Neuronal stem cell (in vitro differentiated cells): ENCODE measurements at regions not wholly inside any gene's neighbourhood (a gene's known extent, or its start where the extent isn't known, plus 50 kb on each side); places are given as distances from the start of the nearest gene placed in this dataset.

Experiments used
- DNase-seq: peaks from one replicate; pipeline ENCODE4 v3.0.0-alpha.2; 2013; ENCODE audit warnings: low spot score
- H2AFZ ChIP-seq: one replicate; pipeline ENCODE4 v1.6.1; 2013; ENCODE audit warnings: mild to moderate bottlenecking, low read length, inconsistent platforms
- H2AK5ac ChIP-seq: 2 replicates; pipeline ENCODE4 v1.6.1; 2013; ENCODE audit warnings: low read depth, mild to moderate bottlenecking, inconsistent platforms, low read length, moderate library complexity, mixed read lengths
- H2BK120ac ChIP-seq: 2 replicates; pipeline ENCODE4 v1.6.1; 2013; ENCODE audit warnings: low read depth, mild to moderate bottlenecking, inconsistent platforms, low read length, moderate library complexity, mixed read lengths
- H2BK12ac ChIP-seq: one replicate; pipeline ENCODE4 v1.6.1; 2013; ENCODE audit warnings: low read length, inconsistent platforms
- H2BK15ac ChIP-seq: 2 replicates; pipeline ENCODE4 v1.6.1; 2013; ENCODE audit warnings: mild to moderate bottlenecking, low read length, inconsistent platforms, mixed read lengths
- H2BK5ac ChIP-seq: one replicate; pipeline ENCODE4 v1.6.1; 2013; ENCODE audit warnings: inconsistent platforms, mild to moderate bottlenecking, low read length, moderate library complexity
- H3K14ac ChIP-seq: one replicate; pipeline ENCODE4 v1.6.1; 2013; ENCODE audit warnings: low read length, inconsistent platforms
- H3K18ac ChIP-seq: 2 replicates; pipeline ENCODE4 v1.6.1; 2013; ENCODE audit warnings: low read length, inconsistent platforms
- H3K23ac ChIP-seq: 2 replicates; pipeline ENCODE4 v1.6.1; 2013; ENCODE audit warnings: low read depth, mild to moderate bottlenecking, mixed read lengths, low read length, inconsistent platforms; ENCODE audit not compliant: poor library complexity
- H3K27ac ChIP-seq: replicated peaks from 3 replicates; pipeline ENCODE4 v1.5.1; 2013; ENCODE audit warnings: low read length, inconsistent platforms
- H3K27me3 ChIP-seq, 3 experiments: 2 replicates each; pipeline ENCODE4 v1.6.1; 2013; ENCODE audit warnings: low read length in 3 of 3, mild to moderate bottlenecking in 2 of 3, inconsistent platforms in 1 of 3, low read depth in 1 of 3, mixed read lengths in 1 of 3, moderate library complexity in 1 of 3; ENCODE audit not compliant: control insufficient read depth in 3 of 3, insufficient read depth in 3 of 3
- H3K36me3 ChIP-seq, 2 donors: replicated peaks in 1 of 2; 2 replicates each; pipeline ENCODE4 v1.6.1; 2013; ENCODE audit warnings: low read length in 2 of 2; ENCODE audit not compliant: control insufficient read depth in 2 of 2, insufficient read depth in 2 of 2
- H3K4ac ChIP-seq: 2 replicates; pipeline ENCODE4 v1.6.1; 2013; ENCODE audit warnings: inconsistent platforms, mild to moderate bottlenecking, low read length, moderate library complexity
- H3K4me1 ChIP-seq, 2 donors: 1 replicate in 1 of 2; 2 replicates in 1 of 2; pipeline ENCODE4 v1.6.1; 2013; ENCODE audit warnings: low read length in 2 of 2, low read depth in 1 of 2; ENCODE audit not compliant: control insufficient read depth in 2 of 2, insufficient read depth in 1 of 2
- H3K4me2 ChIP-seq: one replicate; pipeline ENCODE4 v1.6.1; 2013; ENCODE audit warnings: mild to moderate bottlenecking, low read length, inconsistent platforms; ENCODE audit not compliant: insufficient read depth, poor library complexity, severe bottlenecking
- H3K4me3 ChIP-seq, 2 donors: 2 replicates each; pipeline ENCODE4 v1.5.1; 2013; ENCODE audit warnings: low read length in 2 of 2, mild to moderate bottlenecking in 2 of 2, inconsistent platforms in 1 of 2, moderate library complexity in 1 of 2
- H3K79me1 ChIP-seq: one replicate; pipeline ENCODE4 v1.6.1; 2013; ENCODE audit warnings: low read depth, mild to moderate bottlenecking, inconsistent platforms, low read length, moderate library complexity
- H3K9ac ChIP-seq: one replicate; pipeline ENCODE4 v1.6.1; 2013; ENCODE audit warnings: mild to moderate bottlenecking, low read depth, low read length, inconsistent platforms; ENCODE audit not compliant: poor library complexity
- H3K9me3 ChIP-seq, 2 donors: replicated peaks in 1 of 2; 2 replicates each; pipeline versions ENCODE3 to v1.6.1; 2013; ENCODE audit warnings: low read length in 2 of 2, mild to moderate bottlenecking in 2 of 2, inconsistent platforms in 1 of 2, low read depth in 1 of 2, mixed read lengths in 1 of 2, moderate library complexity in 1 of 2; ENCODE audit not compliant: control insufficient read depth in 2 of 2, insufficient read depth in 1 of 2
- H4K8ac ChIP-seq: one replicate; pipeline ENCODE4 v1.6.1; 2013; ENCODE audit warnings: low read depth, mild to moderate bottlenecking, inconsistent platforms, low read length, moderate library complexity
- H4K91ac ChIP-seq: one replicate; pipeline ENCODE4 v1.6.1; 2013; ENCODE audit warnings: low read length, low read depth, mild to moderate bottlenecking, inconsistent platforms; ENCODE audit not compliant: poor library complexity
- WGBS, 2 donors: extraction: QIAGEN DNeasy Blood & Tissue Kit; methylation state at CpG; one replicate each; pipeline ENCODE4 v1.1.7; 2013; ENCODE audit warnings: missing lambda C conversion rate in 2 of 2, mixed read lengths in 1 of 2; ENCODE audit not compliant: insufficient read length in 2 of 2, insufficient replicate concordance in 1 of 2; ENCODE audit errors: extremely low coverage in 2 of 2; 5-methylcytosine and 5-hydroxymethylcytosine counted together

- H3K36me3 ChIP-seq, result no peaks in the 10 kb centered on the region
- no peak overlapping the region for H2BK15ac ChIP-seq
- no peak overlapping the region for H3K4ac ChIP-seq
- H3K23ac ChIP-seq, result no peak overlapping the region
- no peak overlapping the region for H2BK120ac ChIP-seq
- no peak overlapping the region for H4K8ac ChIP-seq
- H3K9me3 ChIP-seq, result no peaks in the 10 kb centered on the region
- peaks cover 0 to 3% of the 10 kb centered on the region in 2 donors for H3K4me1 ChIP-seq
- no peak overlapping the region for H2AFZ ChIP-seq
- no peak overlapping the region for H3K4me3 ChIP-seq
- H3K27me3 ChIP-seq, result peaks cover 0 to 7% (median 0%) of the 10 kb centered on the region in 3 experiments
- no peak overlapping the region for H4K91ac ChIP-seq
- no peak overlapping the region for H2BK12ac ChIP-seq
- no peak overlapping the region for H3K14ac ChIP-seq
- H3K9ac ChIP-seq, result no peak overlapping the region
- no CpG with 5 or more reads among the region's 11 CpGs for WGBS, 2 donors
- no peak for DNase-seq
- no peak overlapping the region for H3K4me2 ChIP-seq
- H3K79me1 ChIP-seq, result no peaks in the 10 kb centered on the region
- no peak overlapping the region for H2AK5ac ChIP-seq
- no peak overlapping the region for H3K27ac ChIP-seq
- H3K18ac ChIP-seq, result peak overlapping the region; percentile 67
- no peak overlapping the region for H2BK5ac ChIP-seq
These were observed 291.0 kb upstream of the SULF2 start for GRCh38 chr20:48076247-48076646.

DNA sequence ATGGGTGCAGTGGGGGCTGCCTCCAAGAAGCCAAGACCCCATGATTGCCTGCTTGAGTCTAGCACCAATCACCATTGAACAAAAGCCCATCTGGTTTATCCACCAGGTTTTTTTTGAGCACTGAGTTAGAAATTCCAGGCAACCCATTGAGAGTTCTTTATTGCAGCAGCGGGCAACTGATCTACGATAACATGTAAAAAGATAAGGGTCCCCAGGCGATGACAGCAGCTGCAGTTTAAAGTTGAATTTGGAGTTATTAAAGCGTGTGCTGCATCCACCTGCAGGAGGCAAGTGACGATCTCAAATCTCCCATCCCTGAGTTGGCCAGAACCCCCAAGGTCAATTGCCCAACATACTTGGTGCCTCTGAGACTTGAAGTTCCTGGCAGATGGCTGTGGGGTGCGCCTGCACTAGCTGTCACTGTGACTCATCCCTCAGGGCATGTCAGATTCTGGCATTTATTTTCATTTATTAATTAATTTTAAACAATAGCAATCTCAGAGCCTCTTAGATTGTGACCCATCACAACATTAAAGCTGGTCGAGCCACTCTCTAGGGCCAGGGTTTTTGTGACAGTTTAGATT, 290.4 kb upstream of the SULF2 start:
- H3K18ac ChIP-seq, result no peak overlapping the region
- H3K4me2 ChIP-seq, result no peak overlapping the region
- no peak overlapping the region for H2BK5ac ChIP-seq
- H3K27ac ChIP-seq, result no peak overlapping the region
- no CpG with 5 or more reads among the region's 7 CpGs for WGBS, 2 donors
- no peak overlapping the region for H3K9ac ChIP-seq
- H2BK120ac ChIP-seq, result no peak overlapping the region
- no peaks in the 10 kb centered on the region for H3K79me1 ChIP-seq
- no peak overlapping the region for H3K4ac ChIP-seq
- peaks cover 0 to 7% (median 0%) of the 10 kb centered on the region in 3 experiments for H3K27me3 ChIP-seq
- peaks cover 0 to 3% of the 10 kb centered on the region in 2 donors for H3K4me1 ChIP-seq
- no peak for DNase-seq
- H3K36me3 ChIP-seq, result no peaks in the 10 kb centered on the region
- H2AFZ ChIP-seq, result no peak overlapping the region
- H3K14ac ChIP-seq, result no peak overlapping the region
- no peak overlapping the region for H3K23ac ChIP-seq
- no peak overlapping the region for H2BK15ac ChIP-seq
- H4K8ac ChIP-seq, result no peak overlapping the region
- no peak overlapping the region for H2AK5ac ChIP-seq
- no peak overlapping the region for H4K91ac ChIP-seq
- H3K4me3 ChIP-seq, result no peak overlapping the region
- H2BK12ac ChIP-seq, result no peak overlapping the region
- no peaks in the 10 kb centered on the region for H3K9me3 ChIP-seq

GRCh38 chr20:48070991-48071652, 285.8 kb upstream of the SULF2 start:
- Histone ChIP-seq H3K23ac (no peak overlapping the region), H3K4ac (no peak overlapping the region), H3K9ac (no peak overlapping the region), H2BK5ac (no peak overlapping the region), H3K18ac (no peak overlapping the region), H2AK5ac (no peak overlapping the region), H3K27me3 (no peaks in the 10 kb centered on the region), H4K8ac (no peak overlapping the region), H3K36me3 (no peaks in the 10 kb centered on the region), H2BK15ac (no peak overlapping the region), H3K4me3 (no peak overlapping the region), H3K27ac (no peak overlapping the region), H3K9me3 (no peaks in the 10 kb centered on the region), H2AFZ (no peak overlapping the region), H3K79me1 (no peaks in the 10 kb centered on the region), H4K91ac (no peak overlapping the region), H3K14ac (no peak overlapping the region), H3K4me2 (no peak overlapping the region), H2BK12ac (no peak overlapping the region), H2BK120ac (no peak overlapping the region), H3K4me1 (no peaks in the 10 kb centered on the region)
- no CpG with 5 or more reads among the region's 5 CpGs for WGBS, 2 donors
- no peak for DNase-seq

DNA sequence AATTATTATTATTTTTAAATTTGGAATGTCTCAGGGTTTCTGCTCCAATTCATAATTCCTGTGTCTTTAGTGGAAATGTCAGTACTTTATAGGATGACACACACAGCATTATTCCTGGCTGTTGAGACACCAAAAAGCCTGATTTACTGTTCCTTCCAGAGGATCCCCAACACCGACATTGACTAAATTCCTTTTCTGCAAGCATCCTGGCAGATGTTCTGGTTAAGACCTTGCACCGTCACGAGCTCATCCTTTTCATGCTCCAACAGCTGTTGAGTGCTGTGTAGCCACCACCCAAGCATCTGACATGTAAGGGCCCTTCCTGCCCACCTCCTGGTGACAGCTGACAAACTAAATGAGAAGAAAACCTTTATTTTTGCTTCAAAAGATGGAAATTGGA, 284.3 kb upstream of the SULF2 start:
- no peak overlapping the region for H2BK5ac ChIP-seq
- no peak overlapping the region for H3K4me3 ChIP-seq
- H3K36me3 ChIP-seq, result no peaks in the 10 kb centered on the region
- H4K8ac ChIP-seq, result no peak overlapping the region
- H3K9me3 ChIP-seq, result no peaks in the 10 kb centered on the region
- no peak overlapping the region for H4K91ac ChIP-seq
- H2BK15ac ChIP-seq, result no peak overlapping the region
- no peak overlapping the region for H3K9ac ChIP-seq
- H2BK120ac ChIP-seq, result no peak overlapping the region
- no CpG with 5 or more reads among the region's 3 CpGs for WGBS, 2 donors
- H3K79me1 ChIP-seq, result no peaks in the 10 kb centered on the region
- H3K18ac ChIP-seq, result no peak overlapping the region
- no peaks in the 10 kb centered on the region for H3K27me3 ChIP-seq
- no peaks in the 10 kb centered on the region for H3K4me1 ChIP-seq
- H2BK12ac ChIP-seq, result no peak overlapping the region
- no peak overlapping the region for H3K27ac ChIP-seq
- H3K4me2 ChIP-seq, result no peak overlapping the region
- H2AK5ac ChIP-seq, result no peak overlapping the region
- no peak for DNase-seq
- no peak overlapping the region for H2AFZ ChIP-seq
- no peak overlapping the region for H3K23ac ChIP-seq
- H3K14ac ChIP-seq, result no peak overlapping the region
- no peak overlapping the region for H3K4ac ChIP-seq
